Activated T-cell treated with anti-CD3 and anti-CD28 coated beads, Interleukin-2, amount 50 U/mL, for 1 hour (primary cell): ENCODE measurements at regions not wholly inside any gene's neighbourhood (a gene's known extent, or its start where the extent isn't known, plus 50 kb on each side); places are given as distances from the start of the nearest gene placed in this dataset.

Experiments used
- DNase-seq: peaks from one replicate; pipeline ENCODE4 v3.0.0-alpha.2; 2020

DNA sequence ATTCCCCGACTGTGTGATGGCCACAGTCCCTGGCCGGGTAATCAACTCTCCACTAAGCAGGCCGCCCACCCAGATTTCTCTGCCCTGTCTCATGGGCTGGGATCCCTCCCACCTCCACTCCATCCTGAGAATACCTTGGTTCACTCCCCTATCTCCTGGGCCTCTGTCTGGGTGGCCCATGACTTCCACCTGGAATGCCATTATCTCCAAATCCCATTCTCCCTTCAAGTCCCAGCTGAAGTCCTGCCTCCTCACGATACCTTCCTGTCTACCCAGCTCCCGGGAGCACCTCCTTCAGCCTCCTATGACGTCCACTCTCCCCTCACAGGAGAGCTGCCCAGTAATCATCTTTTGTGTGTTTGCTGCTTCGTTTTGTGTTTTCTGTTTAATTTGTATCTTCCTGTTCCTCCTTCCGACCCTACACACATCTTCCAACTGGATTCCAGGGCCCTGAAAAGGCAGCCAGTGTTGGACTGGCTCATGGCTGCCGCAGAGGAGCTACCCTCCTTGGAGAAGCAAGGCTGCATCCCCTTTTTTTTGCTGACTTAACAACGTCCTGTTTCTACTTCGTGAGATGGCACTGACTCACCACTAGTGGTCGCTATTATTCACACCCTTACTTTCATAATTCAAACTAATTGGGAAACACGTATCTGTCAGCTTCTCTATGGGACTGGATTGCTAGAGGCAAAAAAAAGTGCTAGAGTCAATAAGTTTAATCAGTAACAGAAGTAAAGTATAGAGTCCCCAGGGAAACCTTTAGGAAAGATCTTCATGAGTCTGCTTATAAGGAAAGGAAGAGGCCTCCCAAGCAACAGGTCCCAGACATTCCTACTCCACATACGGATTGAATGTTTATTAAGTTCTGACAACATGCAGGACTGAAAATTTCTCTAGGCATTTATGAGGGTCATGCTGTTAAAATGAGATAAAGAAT is 171.9 kb upstream of the GATA6 start:
- no peak for DNase-seq

DNA sequence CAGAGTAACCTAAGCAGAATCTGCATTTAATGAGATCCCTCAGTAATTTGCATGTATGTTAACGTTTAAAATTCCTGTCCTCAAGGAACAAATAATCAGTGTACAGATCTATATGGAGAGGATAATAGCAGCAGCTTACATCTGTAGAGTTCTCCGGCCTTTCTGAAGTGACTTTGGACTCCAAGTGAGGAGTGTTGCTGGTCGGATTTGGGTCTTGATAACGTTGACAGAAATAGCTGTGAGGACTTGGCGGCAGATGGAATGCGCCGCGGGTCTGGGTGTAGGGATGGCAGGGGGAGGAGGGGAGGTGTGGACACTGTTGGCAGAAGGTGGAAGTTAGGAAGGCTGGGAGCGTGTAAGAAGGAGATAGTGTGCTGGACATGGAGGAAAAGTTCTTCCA is 170.9 kb upstream of the GATA6 start:
- no peak for DNase-seq

DNA sequence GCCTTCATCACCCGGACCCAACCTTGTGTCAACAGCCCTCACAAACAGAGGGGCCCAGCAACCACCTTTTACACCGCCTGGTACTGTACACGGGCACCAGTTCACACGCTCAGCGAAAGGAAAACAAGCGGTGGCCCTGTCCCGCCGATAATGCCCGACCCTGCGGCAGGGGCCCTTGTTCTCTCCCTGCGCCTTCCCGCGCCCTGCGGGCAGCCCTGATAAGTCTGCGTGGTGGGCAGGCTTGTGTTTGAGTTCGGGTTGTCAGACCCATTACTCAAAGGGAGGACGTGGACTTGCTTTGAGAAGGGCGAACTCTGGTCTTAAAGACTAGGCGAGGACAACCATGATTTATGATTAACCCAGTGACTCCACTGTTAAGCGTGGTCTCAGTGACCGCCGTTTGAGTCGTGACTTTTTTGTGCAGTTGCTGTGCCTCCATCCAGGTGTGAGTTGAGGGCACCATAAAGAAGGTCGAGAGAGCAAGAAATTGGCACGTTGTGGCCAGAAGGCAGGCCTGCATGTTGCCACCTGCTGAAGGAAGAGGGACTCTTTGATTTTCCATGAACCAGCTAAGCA is 167.4 kb upstream of the GATA6 start:
- DNase-seq = no peak

DNA sequence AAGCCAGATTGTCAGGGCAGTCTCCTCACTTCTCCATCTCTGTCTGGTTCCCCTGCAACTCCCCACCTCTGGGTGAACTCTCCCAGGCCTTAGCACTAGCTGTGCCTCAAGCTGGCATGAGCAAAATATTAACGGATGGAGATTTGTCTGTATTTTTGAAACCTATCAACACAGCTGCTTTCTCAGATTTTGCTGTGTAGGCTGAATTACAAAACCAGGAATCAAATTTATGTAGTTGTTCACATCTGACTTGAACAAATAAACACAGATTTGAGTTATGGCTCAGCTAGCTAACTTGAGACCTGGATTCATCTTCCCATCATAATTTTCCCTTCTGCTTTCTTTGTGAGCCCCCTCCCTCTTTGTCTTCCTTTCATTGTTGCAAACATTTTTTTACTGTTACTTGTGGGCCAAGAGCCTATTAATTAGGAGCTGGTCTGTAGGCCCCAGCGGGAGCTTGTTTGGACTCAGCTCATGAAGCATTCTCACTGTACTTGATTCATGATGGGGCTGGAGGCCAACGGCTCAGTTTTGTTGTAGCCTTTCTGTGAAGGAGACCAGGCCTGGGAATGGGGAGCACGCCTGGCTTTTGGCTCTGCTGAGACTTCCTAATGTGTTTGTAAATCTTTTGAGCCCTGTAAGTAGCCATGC is 164.1 kb upstream of the GATA6 start:
- DNase-seq = no peak

DNA sequence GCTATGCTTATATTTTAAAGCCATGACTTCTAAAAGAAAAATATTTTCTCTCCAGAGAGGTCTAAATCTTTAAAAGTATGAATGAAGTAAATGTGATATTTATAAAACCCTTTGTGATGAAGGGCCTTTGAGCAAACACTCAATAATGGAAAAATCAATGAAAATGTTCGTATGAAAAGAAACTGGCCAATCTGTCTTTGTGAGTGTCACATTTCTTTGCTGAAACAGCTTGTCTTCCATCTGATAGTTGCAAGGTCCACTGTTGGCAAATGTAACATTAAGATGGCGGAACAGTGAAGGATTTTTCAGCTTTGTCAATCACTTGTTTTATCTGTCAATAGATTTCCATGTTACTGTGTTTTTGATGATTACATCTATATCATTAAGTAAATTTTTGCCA is 162.9 kb upstream of the GATA6 start:
- DNase-seq = no peak

DNA sequence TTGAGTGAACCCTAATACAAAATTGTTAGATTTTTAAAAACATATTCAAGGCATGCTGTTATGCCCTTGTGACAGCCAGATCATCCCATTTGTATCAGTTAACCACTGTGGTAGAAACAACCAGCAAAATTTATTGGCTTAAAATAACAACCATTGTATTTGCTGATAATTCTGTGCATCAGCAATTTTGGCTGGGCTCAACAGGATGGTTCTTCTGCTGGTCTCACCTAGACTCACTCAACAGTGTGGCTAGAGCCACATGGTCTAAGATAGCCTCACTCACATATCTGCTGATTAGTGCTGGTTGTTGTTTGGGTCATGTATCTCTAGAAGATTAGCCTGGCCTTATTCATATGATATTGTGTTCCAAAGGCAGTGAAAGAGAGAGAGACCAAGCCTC is 160.1 kb upstream of the GATA6 start:
- no peak for DNase-seq

DNA sequence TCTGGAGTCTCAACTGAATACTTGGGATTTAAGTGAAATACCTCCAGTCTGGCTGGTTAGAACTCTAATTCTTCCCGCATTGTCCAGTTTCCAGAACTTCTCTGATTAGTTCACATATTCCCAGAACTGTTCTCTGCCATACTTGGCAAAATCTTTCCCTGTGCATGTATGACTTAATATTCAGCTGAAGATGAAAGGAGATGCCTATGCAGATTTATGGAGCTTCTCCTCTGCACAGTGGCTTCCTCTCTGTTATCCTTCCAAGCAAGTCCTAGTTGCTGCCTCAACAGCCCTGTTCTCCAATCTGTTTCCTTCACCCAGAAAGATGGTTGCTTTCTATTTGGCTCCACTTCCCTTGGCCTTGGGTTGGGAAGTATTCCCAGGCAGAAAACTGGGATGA is 155.4 kb upstream of the GATA6 start:
- no peak for DNase-seq

DNA sequence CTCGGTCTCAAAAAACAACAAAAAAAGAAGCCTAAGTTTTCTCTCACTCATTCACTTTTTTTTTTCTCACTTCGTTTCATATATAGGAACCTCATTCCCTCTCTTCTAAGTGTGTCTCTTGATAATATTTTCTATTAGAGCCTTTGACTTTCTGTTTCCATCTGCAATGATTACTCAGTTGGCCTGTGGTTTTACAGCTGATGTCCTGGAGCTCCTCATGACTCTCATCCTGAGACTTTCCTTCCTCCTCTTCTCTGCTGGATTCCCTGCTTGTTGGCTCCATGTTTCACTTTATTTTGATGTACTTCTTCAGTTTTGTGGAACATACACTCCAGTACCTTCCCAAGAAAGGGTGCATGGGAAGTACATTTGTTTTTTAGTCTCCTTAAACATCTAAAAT is 154.2 kb upstream of the GATA6 start:
- no peak for DNase-seq

DNA sequence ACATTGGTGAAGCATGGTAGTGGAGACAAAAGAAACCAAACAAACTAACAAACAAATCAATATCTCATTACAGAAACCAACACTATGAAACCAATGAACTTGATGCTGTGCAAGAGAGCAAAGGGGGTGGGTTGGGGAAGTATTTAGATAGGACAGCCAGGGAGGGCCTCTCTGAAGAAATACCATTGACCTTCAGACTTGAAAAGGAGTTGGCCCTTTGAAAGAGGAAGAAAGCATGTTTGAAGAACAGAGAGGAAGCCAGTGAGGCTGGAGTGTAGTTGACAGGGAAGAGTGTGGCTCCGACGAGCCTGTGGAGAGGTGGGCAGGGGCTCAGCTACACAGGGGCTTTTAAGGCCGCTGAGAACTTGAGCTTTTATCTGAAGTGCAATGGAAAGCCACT is 151.0 kb upstream of the GATA6 start:
- DNase-seq = no peak

DNA sequence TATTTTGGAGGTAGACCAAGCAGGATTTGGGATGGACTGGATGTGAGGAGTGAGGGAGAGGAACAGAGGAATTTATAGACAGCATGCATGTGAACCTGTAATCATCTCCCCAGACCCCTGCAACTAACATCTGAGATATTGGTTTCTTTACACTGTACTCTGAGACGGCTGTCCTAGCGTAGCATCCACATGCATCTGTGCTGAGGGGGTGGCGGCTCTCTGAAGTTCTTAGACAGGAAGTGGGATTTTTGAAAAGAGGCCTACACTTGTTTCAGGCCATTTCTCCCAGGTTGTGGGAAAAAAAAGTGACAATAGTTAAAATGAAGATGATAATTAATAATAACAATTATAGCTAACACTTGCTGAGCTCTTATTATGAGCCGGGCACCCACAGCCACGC is 150.2 kb upstream of the GATA6 start:
- DNase-seq = no peak

DNA sequence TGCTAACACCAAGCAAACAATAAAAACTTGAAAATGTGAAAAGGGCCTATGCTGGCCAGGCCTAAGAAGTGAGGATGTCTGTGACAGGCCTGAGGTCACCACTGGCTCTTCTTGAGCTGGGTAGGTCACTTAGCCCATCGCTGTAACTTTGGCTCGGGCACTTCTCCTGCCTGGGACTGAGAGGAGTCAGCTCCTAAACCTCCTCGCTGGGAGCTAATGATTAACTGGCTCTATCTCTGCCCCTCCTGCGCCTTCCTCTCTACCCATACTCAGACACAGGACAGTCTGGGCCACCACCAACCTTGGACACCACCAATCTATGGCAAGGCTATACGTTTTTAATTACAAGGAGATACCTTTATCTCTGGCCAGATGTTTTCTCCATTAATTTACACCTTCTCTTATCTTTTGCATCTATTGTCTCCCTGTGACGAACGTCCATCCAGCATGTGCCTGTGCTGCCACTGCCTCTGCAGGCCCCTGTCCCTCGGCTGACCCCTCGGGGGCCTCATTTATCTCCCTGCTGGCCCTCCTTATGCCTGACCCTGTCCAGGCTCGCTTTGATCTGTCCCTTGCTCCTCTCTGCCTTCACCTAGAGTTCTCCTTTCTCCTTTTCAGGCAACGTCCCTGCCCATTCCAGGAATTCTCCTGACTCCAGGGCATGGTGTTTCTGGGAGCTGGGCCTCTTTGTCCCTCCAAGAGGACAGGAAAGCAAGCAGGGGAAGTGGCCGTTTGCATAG is 149.1 kb upstream of the GATA6 start:
- DNase-seq = no peak

DNA sequence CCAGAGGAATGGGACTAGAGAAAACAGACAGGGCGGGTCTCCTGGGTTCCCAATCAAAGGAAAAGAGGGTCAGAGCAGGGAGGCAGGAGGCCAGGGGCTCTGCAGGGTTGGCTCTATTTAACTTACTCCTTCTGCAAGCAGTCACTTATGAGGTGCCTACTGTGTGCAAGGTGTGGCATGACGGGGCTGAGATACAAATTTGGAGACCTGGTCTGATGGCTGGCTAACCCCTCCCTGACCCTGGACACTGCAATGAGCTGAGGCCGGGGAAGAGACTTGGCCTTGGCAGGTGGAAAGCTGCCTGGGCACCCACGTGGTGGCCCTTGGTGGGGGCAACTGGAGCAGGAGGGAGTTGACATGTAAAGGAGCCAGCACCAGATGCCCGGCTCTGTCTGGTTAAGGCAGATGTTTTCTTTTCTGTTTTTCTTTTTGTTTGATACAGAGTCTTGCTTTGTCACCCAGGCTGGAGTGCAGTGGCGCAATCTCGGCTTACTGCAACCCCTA is 148.5 kb upstream of the GATA6 start:
- DNase-seq = no peak

DNA sequence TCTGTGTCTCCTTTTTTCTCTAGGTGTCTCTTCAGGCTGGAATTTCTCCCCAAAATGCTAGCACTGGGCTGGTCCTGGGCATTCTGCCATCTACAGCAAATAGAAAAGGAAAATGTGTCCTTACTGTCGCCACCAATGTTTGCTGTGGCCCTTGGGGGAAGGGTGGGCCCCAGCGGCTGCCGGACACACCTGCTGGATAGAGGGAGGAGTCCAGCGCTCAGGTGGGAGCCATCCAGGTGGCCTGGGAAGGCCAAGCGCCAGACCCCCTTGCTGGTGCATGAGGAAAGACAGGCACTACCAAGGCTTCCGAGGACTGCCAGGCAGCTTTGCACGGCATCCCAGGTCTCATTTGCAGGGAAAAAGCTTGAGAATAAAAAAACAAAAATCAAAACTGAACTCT is 147.7 kb upstream of the GATA6 start:
- DNase-seq = no peak

DNA sequence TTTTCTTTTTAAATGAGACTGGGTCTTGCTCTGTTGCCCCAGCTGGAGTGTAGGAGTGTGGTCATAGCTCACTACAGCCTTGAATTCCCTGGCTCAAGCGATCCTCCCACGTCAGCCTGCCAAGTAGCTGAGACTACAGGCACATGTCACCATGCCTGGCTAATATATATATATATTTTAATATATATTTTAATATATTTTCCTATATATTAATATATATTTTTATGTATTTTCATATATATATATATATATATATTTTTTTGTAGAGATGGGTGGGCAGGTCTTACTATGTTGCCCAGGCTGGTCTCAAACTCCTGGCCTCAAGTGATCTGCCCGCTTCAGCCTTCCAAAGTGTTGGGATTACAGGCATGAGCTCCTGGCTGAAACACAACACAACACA is 144.5 kb upstream of the GATA6 start:
- no peak for DNase-seq

DNA sequence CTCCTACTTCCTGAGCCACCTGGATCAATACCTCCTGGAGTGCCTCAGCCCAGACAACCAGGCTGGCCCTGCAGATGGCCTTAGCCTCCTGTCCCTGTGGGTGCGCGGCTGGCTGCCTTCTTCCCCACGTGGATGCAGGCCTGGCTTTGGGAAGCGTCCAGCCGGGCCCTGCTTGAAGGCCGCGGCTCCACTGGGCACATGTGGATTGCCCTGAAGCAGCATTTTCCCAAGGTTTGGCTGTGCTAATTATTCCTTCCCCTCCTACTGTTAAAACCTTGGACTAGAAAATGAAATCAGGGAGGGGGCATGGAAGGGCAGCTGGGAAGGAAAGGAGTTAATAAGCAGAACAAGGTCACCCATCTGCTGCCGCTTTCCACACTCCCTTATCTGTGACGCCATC is 143.0 kb upstream of the GATA6 start:
- DNase-seq = no peak

DNA sequence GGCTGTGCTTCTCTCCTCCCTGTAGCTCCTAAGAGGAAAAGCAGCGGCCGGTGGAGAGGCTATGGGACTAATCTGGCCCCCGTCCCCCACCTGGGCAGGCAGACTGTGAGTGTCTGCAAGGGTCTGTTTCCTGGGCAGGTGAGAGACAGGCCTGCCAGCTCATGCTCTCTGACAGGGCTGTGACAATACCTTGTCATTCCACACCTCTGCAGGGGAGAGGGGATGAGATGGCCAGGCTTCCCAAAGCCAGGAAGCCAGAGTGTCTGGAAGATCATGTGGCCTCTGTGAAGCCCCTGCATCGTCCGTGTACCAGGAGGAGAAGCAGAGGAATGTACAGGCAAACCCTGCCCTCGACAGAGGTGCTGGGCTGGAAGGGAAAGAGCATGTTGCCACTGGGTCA is 142.5 kb upstream of the GATA6 start:
- no peak for DNase-seq

DNA sequence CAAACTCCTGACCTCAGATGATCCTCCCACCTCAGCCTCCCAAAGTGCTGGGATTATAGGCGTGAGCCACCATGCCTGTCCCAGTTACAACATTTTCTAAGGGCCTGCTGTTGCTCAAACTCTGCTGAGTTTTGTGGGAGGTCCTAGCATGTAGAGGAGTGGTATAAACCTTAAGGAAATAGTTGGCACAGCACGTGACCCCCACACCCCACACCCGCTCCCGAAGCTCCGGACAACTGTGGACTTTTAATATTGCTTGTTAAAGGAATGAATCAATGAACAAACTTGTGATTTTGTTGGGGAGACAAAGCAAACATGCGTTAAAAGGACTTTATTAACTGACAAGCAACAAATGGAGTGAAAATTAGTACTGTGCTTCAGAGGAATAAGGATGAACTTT is 137.8 kb upstream of the GATA6 start:
- no peak for DNase-seq

DNA sequence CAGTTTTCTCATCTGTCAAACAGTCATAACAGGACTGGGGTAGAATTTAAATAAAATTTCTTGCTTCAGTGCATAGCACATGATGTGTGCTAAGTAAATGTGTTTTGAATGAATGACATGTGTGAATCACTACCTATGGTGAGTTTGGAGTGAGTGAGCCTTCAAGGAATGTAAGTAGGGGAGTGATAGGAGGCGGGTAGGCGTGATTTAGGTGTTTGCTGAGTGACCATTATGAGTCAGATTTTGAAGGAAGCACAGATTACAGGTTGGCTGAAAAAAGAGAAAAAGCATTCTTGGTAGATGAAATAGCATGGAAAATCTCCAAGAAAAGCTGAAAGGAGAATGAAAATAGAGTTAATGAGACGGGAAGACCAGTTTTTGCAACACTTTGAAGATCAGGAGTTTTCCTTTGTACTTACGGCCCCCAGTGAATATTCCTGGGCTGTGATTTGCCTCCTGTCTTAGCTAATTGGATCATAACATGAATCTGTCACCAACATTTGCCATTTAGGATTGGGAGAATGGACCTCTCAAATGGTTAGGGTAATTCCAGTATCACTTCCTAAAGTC is 136.9 kb upstream of the GATA6 start:
- no peak for DNase-seq

DNA sequence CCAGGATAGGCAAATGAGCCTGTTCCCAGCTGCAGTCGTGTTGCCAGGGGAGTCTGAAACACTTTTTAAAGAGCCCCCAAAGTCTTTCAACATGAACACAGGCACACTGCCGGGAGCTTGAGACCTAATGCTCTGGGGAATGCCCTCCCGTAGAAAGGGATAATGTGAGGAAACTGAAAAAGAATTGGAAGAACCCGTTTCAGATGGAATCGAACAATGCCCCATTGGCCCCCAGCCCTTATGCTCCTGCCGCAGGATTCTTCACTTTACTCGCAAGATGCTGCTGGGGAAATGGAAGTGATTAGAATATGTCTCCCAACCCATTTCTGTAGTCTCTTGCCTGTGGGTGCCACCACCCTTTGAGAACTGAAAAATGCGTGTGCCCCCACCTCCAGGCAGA is 136.3 kb upstream of the GATA6 start:
- DNase-seq = no peak

DNA sequence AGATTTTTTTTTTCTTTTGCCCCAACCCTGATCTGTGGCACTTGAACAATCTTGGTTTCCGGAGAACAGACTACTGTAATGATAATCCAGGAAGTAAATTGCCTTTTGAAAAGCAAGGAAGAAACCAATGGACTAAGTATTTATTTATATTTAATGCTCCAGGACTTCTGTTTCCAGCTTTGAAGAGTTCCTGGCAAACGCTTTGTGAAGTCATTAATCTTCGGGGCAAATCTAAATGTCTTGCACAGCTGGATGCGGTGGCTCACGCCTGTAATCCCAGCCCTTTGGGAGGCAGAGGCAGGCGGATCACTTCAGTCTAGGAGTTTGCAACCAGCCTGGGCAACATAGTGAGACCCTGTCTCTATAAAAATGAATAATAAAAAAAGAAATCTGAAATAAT is 135.1 kb upstream of the GATA6 start:
- no peak for DNase-seq

DNA sequence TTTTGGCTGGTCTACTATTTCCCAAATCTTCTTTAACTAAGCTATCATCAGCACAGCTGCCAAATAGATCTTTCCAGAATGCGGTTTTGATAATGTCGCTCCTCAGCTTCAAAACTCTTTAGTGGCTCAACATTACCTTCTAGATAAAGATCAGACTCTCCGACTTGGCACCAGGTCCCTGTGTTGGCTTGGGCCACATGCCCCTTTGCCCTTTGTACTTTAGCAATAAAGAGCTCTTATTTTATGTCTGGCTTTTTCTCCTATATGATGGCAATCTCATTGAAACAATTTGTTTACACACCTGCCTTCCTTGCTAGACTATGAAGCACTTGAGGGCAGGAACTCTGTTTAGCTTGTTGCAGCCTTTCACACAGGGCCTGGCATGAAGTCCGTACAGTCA is 128.9 kb upstream of the GATA6 start:
- no peak for DNase-seq

DNA sequence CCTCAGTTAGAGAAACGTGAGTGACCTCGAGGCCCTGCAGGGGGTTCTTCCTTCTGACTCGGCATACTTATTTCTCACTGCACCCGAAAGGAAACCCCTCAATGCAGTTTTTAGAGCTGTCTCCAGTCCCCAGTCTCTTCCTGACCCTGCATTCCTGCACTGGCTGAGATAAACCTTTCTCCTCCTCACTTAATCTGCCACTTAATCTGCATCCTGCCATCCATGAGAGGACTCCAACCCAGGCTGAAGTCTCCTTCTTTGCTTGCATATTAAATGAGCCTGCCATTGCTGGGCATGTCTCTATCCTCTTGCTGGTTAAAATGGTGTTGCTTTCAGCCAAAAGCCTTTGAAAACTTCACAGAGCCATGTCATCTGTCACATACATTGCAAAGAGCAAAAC is 125.6 kb upstream of the GATA6 start:
- DNase-seq = no peak
